ENCODE measurements at regions not wholly inside any gene's neighbourhood (a gene's known extent, or its start where the extent isn't known, plus 50 kb on each side); places are given as distances from the start of the nearest gene placed in this dataset.

DNA sequence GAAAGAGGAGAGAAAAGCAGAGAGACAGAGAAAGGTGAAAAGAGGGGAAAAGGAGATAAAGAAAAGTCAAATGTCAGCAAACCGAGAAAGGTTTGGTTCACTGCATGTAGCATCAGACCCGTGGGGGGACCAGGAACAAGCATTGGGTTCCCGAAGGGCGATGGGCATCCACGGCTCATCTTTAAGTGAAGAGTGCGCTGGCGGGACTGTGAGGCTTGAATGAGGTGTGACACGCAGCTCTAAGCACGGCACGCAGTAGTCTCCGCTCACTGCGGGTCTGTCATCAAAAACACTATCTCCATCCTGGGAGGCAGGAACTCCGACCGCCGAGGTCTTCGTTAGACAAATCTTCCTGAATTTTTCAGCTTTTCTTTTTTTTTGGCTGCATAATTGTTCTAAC is 173.4 kb upstream of the PFKP start:
- CTCF ChIA-PET: no interaction called here
- no TSS peak for BruUV-seq (replicated peaks)

DNA sequence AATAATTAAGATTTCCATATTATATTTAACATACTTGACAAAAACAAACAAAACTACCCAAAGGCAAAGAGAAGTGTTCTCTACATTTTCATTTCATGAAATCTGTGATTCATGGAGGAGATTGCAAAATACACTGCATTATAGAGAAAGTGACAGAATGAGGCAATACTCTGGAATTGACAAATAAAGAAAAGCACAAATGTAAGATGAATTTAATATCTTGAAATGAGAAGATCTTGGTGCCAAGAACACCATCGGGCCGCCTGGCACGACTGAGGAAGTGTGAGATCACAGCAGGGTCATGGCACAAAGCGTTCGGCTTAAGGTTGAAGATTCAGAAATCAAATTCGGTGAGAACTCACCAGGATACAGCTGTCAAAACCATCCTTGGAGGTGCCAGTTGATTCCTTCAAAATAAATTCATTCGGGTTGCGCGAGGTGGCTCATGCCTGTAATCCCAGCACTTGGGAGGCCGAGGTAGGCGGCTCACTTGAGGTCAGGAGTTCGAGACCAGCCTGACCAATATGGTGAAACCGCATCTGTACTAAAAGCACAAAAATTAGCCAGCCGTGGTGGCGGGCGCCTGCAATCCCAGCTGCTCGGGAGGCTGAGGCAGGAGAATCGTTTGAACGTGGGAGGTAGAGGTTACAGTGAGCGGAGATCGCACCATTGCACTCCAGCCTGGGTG is 174.0 kb upstream of the PFKP start:
- peak; percentile 62 for DNase-seq (ENCODE audit: unreplicated experiment)

More for the DNA sequence above, 173.4 kb upstream of the PFKP start:
- peaks cover 33% of the 10 kb centered on the region for H3K27me3 Mint-ChIP-seq (ENCODE audit: insufficient read depth, unreplicated experiment)
- POLR2A ChIA-PET: no interaction called here
- peaks cover 7% of the 10 kb centered on the region for H3K4me1 Mint-ChIP-seq (ENCODE audit: insufficient read depth, unreplicated experiment)
- no peak overlapping the region for H3K4me3 Mint-ChIP-seq (ENCODE audit: unreplicated experiment)
- H3K9me3 Mint-ChIP-seq (ENCODE audit: unreplicated experiment): no peaks in the 10 kb centered on the region
- no peak overlapping the region for H3K27ac Mint-ChIP-seq (ENCODE audit: low read depth, unreplicated experiment)
- no peaks in the 10 kb centered on the region for H3K36me3 Mint-ChIP-seq (ENCODE audit: insufficient read depth, unreplicated experiment)
- DNase-seq (ENCODE audit: unreplicated experiment): no peak
- intact Hi-C loops (cut with micrococcal nuclease): no loop called here
- TF ChIP-seq, protein P1, sequence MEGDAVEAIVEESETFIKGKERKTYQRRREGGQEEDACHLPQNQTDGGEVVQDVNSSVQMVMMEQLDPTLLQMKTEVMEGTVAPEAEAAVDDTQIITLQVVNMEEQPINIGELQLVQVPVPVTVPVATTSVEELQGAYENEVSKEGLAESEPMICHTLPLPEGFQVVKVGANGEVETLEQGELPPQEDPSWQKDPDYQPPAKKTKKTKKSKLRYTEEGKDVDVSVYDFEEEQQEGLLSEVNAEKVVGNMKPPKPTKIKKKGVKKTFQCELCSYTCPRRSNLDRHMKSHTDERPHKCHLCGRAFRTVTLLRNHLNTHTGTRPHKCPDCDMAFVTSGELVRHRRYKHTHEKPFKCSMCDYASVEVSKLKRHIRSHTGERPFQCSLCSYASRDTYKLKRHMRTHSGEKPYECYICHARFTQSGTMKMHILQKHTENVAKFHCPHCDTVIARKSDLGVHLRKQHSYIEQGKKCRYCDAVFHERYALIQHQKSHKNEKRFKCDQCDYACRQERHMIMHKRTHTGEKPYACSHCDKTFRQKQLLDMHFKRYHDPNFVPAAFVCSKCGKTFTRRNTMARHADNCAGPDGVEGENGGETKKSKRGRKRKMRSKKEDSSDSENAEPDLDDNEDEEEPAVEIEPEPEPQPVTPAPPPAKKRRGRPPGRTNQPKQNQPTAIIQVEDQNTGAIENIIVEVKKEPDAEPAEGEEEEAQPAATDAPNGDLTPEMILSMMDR (IDR thresholded peaks at IDR 0.05; ENCODE audit: unreplicated experiment): no peak

DNA sequence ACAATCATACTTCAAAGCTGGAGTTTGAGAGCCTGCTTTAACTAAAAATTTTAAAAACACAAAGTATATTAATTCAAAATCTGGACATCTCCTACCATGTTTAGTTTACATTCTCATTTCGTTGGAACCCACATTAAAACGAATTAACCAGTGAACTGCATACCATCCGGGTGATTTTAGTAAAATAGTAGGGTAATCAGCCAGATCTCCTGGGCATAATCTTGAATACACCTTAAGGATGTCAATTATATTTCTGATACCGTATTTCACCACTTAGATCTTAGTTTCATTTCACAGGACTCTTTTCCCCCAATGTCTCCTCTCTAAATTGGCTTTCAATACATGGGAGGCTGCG is 175.6 kb upstream of the PFKP start:
- Mint-ChIP-seq H3K27ac (ENCODE audit: low read depth, unreplicated experiment) (no peak overlapping the region), H3K36me3 (ENCODE audit: insufficient read depth, unreplicated experiment) (no peaks in the 10 kb centered on the region), H3K9me3 (ENCODE audit: unreplicated experiment) (no peaks in the 10 kb centered on the region), H3K4me3 (ENCODE audit: unreplicated experiment) (no peak overlapping the region), H3K4me1 (ENCODE audit: insufficient read depth, unreplicated experiment) (peaks cover 7% of the 10 kb centered on the region), H3K27me3 (ENCODE audit: insufficient read depth, unreplicated experiment) (peaks cover 36% of the 10 kb centered on the region)
- POLR2A ChIA-PET: no interaction called here
- no TSS peak for BruUV-seq (replicated peaks)
- intact Hi-C loops (cut with micrococcal nuclease): no loop called here
- CTCF ChIA-PET: no interaction called here
- TF ChIP-seq, protein P1 (IDR thresholded peaks at IDR 0.05; ENCODE audit: unreplicated experiment): no peak
- no peak for DNase-seq (ENCODE audit: unreplicated experiment)

More for the DNA sequence above, 174.0 kb upstream of the PFKP start:
- no peak overlapping the region for H3K4me3 Mint-ChIP-seq (ENCODE audit: unreplicated experiment)
- H3K27me3 Mint-ChIP-seq (ENCODE audit: insufficient read depth, unreplicated experiment): peaks cover 33% of the 10 kb centered on the region
- CTCF ChIA-PET: no interaction called here
- H3K36me3 Mint-ChIP-seq (ENCODE audit: insufficient read depth, unreplicated experiment): no peaks in the 10 kb centered on the region
- TF ChIP-seq, protein P1 (IDR thresholded peaks at IDR 0.05; ENCODE audit: unreplicated experiment): no peak
- H3K4me1 Mint-ChIP-seq (ENCODE audit: insufficient read depth, unreplicated experiment): peaks cover 7% of the 10 kb centered on the region
- BruUV-seq (replicated peaks): no TSS peak
- H3K9me3 Mint-ChIP-seq (ENCODE audit: unreplicated experiment): no peaks in the 10 kb centered on the region
- POLR2A ChIA-PET: no interaction called here
- intact Hi-C loops (cut with micrococcal nuclease): no loop called here
- H3K27ac Mint-ChIP-seq (ENCODE audit: low read depth, unreplicated experiment): no peak overlapping the region

DNA sequence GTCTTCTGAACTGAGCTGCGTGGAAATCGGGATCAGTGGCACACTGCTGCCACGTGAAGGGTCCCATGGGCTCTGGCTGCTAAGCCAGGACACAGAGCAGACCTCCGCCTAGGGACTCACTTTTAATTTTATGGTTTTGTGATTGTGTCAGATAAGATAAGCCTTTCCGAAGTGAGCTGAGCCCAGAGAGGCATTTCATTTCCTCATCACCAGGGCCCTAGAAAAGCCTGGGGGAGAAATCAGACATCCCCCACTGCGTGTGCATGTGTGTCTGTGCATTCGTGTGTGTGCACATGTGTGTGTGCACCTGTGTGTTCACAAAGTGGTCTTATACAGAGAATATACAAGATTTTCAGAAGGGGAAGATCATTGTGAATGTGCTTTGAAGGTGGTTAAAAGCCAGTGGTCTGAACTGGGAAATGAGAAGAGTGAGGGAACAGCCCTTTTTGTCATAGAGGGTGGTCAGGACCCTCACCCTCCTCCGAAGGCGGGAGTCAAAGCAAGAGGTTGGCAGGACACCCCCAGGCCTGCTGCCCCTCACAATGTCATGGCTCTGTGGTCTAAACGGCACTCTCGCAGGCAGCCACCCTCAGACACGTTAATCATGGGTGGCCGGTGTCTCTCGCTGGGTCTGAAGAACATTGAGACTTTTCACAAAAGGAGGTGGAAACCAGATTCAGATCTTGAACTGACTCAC is 176.1 kb upstream of the PFKP start:
- no peaks in the 10 kb centered on the region for H3K36me3 Mint-ChIP-seq (ENCODE audit: insufficient read depth, unreplicated experiment)

More for the DNA sequence above, 176.1 kb upstream of the PFKP start:
- BruUV-seq (replicated peaks): no TSS peak
- ChIA-PET CTCF (no interaction called here), POLR2A (no interaction called here)
- DNase-seq (ENCODE audit: unreplicated experiment): no peak
- Mint-ChIP-seq H3K4me1 (ENCODE audit: insufficient read depth, unreplicated experiment) (peaks cover 7% of the 10 kb centered on the region), H3K9me3 (ENCODE audit: unreplicated experiment) (no peaks in the 10 kb centered on the region), H3K27me3 (ENCODE audit: insufficient read depth, unreplicated experiment) (peaks cover 39% of the 10 kb centered on the region), H3K27ac (ENCODE audit: low read depth, unreplicated experiment) (no peak overlapping the region), H3K4me3 (ENCODE audit: unreplicated experiment) (no peak overlapping the region)
- TF ChIP-seq, protein P1 (IDR thresholded peaks at IDR 0.05; ENCODE audit: unreplicated experiment): no peak
- intact Hi-C loops (cut with micrococcal nuclease): no loop called here

Measured in MCF 10A (cell line).